Right lobe of liver (tissue), 4 donors: ENCODE measurements at regions not wholly inside any gene's neighbourhood (a gene's known extent, or its start where the extent isn't known, plus 50 kb on each side); places are given as distances from the start of the nearest gene placed in this dataset.

Experiments used
- POLR2A ChIP-seq: fragments of 450-650 bp; IDR thresholded peaks from one replicate; pipeline ENCODE4 v1.6.1; 2017; ENCODE audit warnings: antibody characterized with exemption, mild to moderate bottlenecking
- TF ChIP-seq, protein P1 (sequence below), 4 donors: fragments of 200-600 bp in 3 of 4; fragments of 450-650 bp in 1 of 4; IDR thresholded peaks; one replicate each; pipeline versions ENCODE4 v1.5.1 to v1.8.0; 2016 to 2022; ENCODE audit warnings: antibody characterized with exemption in 4 of 4, mild to moderate bottlenecking in 2 of 4
- donor health status: DM: no; HTN: no; CAD: no.
- donor health status: DM: no; HTN: no; CAD: no.
- donor health status: DM: no; HTN: yes; CAD: no.

DNA sequence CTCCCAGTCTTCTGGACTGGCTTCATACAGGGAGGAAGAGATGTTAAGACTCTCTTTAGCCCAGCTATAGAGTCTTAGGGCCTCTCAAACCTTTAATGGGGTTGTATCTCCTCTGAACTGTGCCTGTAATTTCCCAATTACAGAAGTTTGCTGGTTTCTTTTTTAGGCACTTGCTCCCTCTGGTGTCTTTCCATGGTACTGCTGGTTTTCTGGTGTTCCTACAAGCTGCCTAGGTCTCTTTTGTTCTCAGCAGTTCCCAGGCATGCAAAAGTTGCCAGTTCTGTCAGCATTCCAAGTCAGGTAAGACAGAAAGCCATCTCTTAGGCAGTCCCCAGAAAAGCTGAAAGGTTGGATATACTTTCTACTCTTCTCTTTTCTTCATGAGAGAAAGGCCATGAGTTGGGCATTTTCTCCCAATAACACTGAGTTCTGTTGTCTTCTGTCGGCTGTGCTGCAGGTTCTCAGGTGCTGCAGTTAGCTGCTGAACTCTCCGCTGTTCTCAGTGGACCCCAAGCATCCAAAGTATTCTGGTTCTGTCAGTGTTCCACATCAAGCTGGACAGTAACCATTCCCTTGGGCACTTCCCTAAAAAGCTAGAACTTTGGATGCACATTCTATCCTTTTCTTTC is 54.4 kb upstream of the EHHADH start:
- TF ChIP-seq, protein P1, sequence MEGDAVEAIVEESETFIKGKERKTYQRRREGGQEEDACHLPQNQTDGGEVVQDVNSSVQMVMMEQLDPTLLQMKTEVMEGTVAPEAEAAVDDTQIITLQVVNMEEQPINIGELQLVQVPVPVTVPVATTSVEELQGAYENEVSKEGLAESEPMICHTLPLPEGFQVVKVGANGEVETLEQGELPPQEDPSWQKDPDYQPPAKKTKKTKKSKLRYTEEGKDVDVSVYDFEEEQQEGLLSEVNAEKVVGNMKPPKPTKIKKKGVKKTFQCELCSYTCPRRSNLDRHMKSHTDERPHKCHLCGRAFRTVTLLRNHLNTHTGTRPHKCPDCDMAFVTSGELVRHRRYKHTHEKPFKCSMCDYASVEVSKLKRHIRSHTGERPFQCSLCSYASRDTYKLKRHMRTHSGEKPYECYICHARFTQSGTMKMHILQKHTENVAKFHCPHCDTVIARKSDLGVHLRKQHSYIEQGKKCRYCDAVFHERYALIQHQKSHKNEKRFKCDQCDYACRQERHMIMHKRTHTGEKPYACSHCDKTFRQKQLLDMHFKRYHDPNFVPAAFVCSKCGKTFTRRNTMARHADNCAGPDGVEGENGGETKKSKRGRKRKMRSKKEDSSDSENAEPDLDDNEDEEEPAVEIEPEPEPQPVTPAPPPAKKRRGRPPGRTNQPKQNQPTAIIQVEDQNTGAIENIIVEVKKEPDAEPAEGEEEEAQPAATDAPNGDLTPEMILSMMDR (IDR thresholded peaks at IDR 0.05): peak; percentile 69 to 78 (median 72)
- no peak for TF ChIP-seq POLR2A
